Smooth muscle cell (in vitro differentiated cells): ENCODE measurements at regions not wholly inside any gene's neighbourhood (a gene's known extent, or its start where the extent isn't known, plus 50 kb on each side); places are given as distances from the start of the nearest gene placed in this dataset.

Experiments
- DNase-seq: peaks from one replicate; lab custom pipeline; 2025; ENCODE audit not compliant: unreplicated experiment; lab: John Stamatoyannopoulos, UW
- H2AFZ ChIP-seq: fragments of 200-600 bp; sonication (generic); 2 replicates; pipeline ENCODE4 v1.6.0; 2016; ENCODE audit warnings: antibody characterized with exemption, low read depth, mild to moderate bottlenecking
- H3F3A ChIP-seq: fragments of 200-600 bp; sonication (generic); 2 replicates; pipeline ENCODE4 v1.6.0; 2017; ENCODE audit warnings: antibody characterized with exemption, low read depth
- H3K27ac ChIP-seq: fragments of 200-600 bp; sonication (generic); 2 replicates; pipeline ENCODE4 v1.5.1; 2016; ENCODE audit warnings: low read depth, mild to moderate bottlenecking
- H3K27me3 ChIP-seq: fragments of 200-600 bp; sonication (generic); 2 replicates; pipeline ENCODE4 v1.6.1; 2016; ENCODE audit warnings: low read depth, mild to moderate bottlenecking
- H3K36me3 ChIP-seq: fragments of 200-600 bp; sonication (generic); 2 replicates; pipeline ENCODE4 v1.5.1; 2016; ENCODE audit warnings: low read depth
- H3K4me1 ChIP-seq: fragments of 200-600 bp; sonication (generic); 2 replicates; pipeline ENCODE4 v1.5.1; 2016; ENCODE audit warnings: low read depth
- H3K4me2 ChIP-seq: fragments of 200-600 bp; sonication (generic); 2 replicates; pipeline ENCODE4 v1.6.0; 2016; ENCODE audit warnings: mild to moderate bottlenecking
- H3K4me3 ChIP-seq: fragments of 200-600 bp; sonication (generic); 2 replicates; pipeline ENCODE4 v1.5.1; 2016; ENCODE audit warnings: mild to moderate bottlenecking
- H3K79me2 ChIP-seq: fragments of 200-600 bp; sonication (generic); 2 replicates; pipeline ENCODE4 v1.6.0; 2016; ENCODE audit warnings: low read depth, mild to moderate bottlenecking
- H3K9ac ChIP-seq: fragments of 200-600 bp; sonication (generic); 2 replicates; pipeline ENCODE4 v1.6.0; 2016; ENCODE audit warnings: low read depth
- H3K9me3 ChIP-seq: fragments of 200-600 bp; sonication (generic); replicated peaks from 2 replicates; pipeline ENCODE4 v1.5.1; 2016; ENCODE audit warnings: low read depth
- H4K20me1 ChIP-seq: fragments of 200-600 bp; sonication (generic); 2 replicates; pipeline ENCODE4 v1.6.0; 2016; ENCODE audit warnings: low read depth
- WGBS: methylation state at CpG from one replicate; pipeline ENCODE4 v1.1.7; 2016; ENCODE audit warnings: low lambda C conversion rate; 5-methylcytosine and 5-hydroxymethylcytosine counted together
- TF ChIP-seq, protein P1 (sequence below): fragments of 200-600 bp; sonication (generic); IDR thresholded peaks from 2 replicates; pipeline ENCODE4 v1.5.1; 2017; ENCODE audit warnings: borderline replicate concordance, mild to moderate bottlenecking, antibody characterized with exemption; ENCODE audit not compliant: insufficient read depth, poor library complexity, severe bottlenecking

DNA sequence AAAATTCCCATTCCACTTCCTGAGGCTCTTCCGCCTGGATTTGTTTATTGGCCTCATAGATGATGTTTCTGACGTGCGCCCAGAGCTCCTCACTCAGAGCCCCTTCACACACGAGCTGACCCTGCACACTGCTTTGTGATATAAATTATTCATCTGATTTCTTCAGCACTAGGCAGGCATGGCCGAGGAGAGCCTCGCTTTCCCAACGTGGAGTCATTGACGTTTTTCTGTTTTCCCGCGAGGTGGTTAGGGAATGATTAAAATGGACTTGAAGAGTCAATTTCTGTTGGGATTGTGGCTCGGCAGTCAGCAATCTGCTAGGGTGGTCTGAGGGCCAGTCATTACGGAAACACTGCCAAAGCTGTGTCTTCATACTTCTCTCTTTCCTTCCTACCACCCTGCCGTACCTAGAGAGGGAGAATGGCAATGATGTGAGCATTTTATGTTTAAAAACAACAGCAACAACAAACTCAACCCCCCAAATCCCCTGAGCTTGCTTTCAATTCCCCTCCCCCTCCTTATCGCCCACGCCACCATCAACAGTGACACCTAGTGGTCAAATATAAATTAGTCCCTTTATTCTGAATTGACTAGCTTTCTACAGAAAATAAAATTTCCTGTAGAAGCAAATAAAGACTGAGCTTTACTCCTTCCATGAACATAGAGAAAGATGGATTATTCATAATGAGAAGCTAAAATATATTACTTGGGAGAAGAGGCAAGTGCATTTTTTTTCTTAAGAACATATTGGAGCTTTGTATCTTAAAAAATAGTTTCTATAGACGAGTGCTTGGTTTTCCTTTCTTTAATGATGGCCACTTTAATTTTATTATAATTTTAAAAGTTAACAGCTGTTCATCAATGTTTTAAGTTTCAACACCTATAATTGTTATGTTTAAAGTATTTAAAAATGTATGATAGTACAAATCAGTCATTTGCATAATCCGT is 285.1 kb downstream of the MTX2 start:
- TF ChIP-seq, protein P1, sequence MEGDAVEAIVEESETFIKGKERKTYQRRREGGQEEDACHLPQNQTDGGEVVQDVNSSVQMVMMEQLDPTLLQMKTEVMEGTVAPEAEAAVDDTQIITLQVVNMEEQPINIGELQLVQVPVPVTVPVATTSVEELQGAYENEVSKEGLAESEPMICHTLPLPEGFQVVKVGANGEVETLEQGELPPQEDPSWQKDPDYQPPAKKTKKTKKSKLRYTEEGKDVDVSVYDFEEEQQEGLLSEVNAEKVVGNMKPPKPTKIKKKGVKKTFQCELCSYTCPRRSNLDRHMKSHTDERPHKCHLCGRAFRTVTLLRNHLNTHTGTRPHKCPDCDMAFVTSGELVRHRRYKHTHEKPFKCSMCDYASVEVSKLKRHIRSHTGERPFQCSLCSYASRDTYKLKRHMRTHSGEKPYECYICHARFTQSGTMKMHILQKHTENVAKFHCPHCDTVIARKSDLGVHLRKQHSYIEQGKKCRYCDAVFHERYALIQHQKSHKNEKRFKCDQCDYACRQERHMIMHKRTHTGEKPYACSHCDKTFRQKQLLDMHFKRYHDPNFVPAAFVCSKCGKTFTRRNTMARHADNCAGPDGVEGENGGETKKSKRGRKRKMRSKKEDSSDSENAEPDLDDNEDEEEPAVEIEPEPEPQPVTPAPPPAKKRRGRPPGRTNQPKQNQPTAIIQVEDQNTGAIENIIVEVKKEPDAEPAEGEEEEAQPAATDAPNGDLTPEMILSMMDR: peak; percentile 94
- H2AFZ ChIP-seq: peak overlapping the region; percentile 83
- peak overlapping the region; percentile 87 for H3K4me2 ChIP-seq
- no peak overlapping the region for H3K27ac ChIP-seq
- no peaks in the 10 kb centered on the region for H3K4me1 ChIP-seq
- peaks cover 52% of the 10 kb centered on the region for H3K27me3 ChIP-seq
- DNase-seq: no peak
- no peaks in the 10 kb centered on the region for H3K36me3 ChIP-seq
- no peaks in the 10 kb centered on the region for H3K9me3 ChIP-seq
- no peaks in the 10 kb centered on the region for H3F3A ChIP-seq
- WGBS: 30% methylated on average over 17 of the region's 17 CpGs
- H3K79me2 ChIP-seq: no peaks in the 10 kb centered on the region
- H3K4me3 ChIP-seq: peak overlapping the region; percentile 48
- H4K20me1 ChIP-seq: no peaks in the 10 kb centered on the region
- H3K9ac ChIP-seq: no peak overlapping the region

DNA sequence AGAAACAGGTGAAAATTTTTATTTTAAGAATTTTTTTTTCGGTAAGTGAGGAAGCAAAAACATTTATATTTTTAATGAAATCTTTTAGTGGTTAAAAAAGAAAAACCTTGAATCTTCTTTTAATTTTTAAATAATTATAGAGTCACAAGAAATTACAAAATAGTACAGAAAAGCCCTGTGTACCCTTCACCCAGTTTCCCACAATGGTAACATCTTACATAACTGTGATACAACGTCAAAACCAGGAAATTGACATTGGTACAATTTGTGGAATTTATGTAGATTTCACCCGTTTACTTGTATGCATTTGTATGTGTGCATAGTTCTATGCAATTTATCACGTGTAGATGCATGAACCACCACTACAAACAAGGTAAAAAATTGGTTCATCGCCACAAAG is 285.9 kb downstream of the MTX2 start:
- H3K4me1 ChIP-seq: no peaks in the 10 kb centered on the region
- H3F3A ChIP-seq: no peaks in the 10 kb centered on the region
- no peak for DNase-seq
- no peak overlapping the region for H2AFZ ChIP-seq
- H3K4me3 ChIP-seq: no peak overlapping the region
- no peaks in the 10 kb centered on the region for H4K20me1 ChIP-seq
- no peak overlapping the region for H3K27ac ChIP-seq
- TF ChIP-seq, protein P1: no peak
- H3K27me3 ChIP-seq: peaks cover 56% of the 10 kb centered on the region
- WGBS: 59% methylated on average over 5 of the region's 5 CpGs
- no peak overlapping the region for H3K4me2 ChIP-seq
- no peaks in the 10 kb centered on the region for H3K9me3 ChIP-seq
- H3K79me2 ChIP-seq: no peaks in the 10 kb centered on the region
- H3K9ac ChIP-seq: no peak overlapping the region
- no peaks in the 10 kb centered on the region for H3K36me3 ChIP-seq

DNA sequence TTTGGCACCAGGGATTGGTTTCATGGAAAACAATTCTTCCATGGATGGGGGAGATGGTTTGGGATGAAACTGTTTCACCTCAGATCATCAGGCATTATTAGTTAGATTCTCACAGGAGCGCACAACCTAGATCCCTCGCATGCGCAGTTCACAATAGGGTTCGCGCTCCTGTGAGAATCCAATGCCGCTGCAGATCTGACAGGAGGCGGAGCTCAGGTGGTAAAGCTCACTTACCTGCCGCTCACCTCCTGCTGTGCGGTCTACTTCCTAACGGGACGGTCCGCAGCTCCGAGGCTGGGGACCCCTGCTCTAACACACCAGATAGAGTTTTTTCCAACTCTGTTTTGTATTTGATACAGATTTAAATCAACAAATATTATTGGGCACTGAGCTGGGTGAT is 286.5 kb downstream of the MTX2 start:
- no peaks in the 10 kb centered on the region for H3F3A ChIP-seq
- H3K27ac ChIP-seq: no peak overlapping the region
- H3K4me3 ChIP-seq: no peak overlapping the region
- H3K4me1 ChIP-seq: no peaks in the 10 kb centered on the region
- WGBS: 28% methylated on average over 13 of the region's 13 CpGs
- no peak overlapping the region for H3K9ac ChIP-seq
- no peaks in the 10 kb centered on the region for H3K79me2 ChIP-seq
- DNase-seq: no peak
- H3K4me2 ChIP-seq: no peak overlapping the region
- H4K20me1 ChIP-seq: no peaks in the 10 kb centered on the region
- H3K36me3 ChIP-seq: no peaks in the 10 kb centered on the region
- H3K9me3 ChIP-seq: no peaks in the 10 kb centered on the region
- no peak overlapping the region for H2AFZ ChIP-seq
- TF ChIP-seq, protein P1: no peak
- H3K27me3 ChIP-seq: peaks cover 56% of the 10 kb centered on the region

DNA sequence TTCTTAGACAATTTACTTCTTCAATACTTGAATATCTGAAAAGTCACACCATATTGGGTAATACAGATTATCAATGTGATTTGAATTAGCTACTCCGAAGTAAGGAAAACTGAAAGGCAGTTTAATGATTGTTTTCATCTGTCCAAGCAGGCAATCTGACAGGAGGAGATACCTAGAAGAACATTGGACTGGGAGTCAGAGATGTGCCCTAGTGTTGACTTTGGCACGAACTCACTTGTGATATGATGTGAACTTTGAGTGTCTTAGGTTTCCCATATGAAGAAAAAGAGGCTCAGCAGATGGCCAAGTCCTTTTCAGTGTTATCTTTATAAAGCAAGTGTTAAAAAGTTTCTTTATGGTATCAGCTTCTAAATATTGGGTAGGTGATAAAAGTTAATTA is 287.1 kb downstream of the MTX2 start:
- Histone ChIP-seq H3F3A (no peaks in the 10 kb centered on the region), H4K20me1 (no peaks in the 10 kb centered on the region), H3K4me1 (no peaks in the 10 kb centered on the region), H3K79me2 (no peaks in the 10 kb centered on the region), H2AFZ (no peak overlapping the region), H3K9me3 (no peaks in the 10 kb centered on the region), H3K9ac (no peak overlapping the region), H3K4me2 (no peak overlapping the region), H3K27me3 (peaks cover 61% of the 10 kb centered on the region), H3K36me3 (no peaks in the 10 kb centered on the region), H3K27ac (no peak overlapping the region), H3K4me3 (no peak overlapping the region)
- TF ChIP-seq, protein P1: no peak
- DNase-seq: no peak
- WGBS: 85% methylated on average over 2 of the region's 2 CpGs
